Parathyroid adenoma (tissue), 2 donors: ENCODE measurements at regions not wholly inside any gene's neighbourhood (a gene's known extent, or its start where the extent isn't known, plus 50 kb on each side); places are given as distances from the start of the nearest gene placed in this dataset.
"Not testable (repeated sequence)": the region's sequence is repeated elsewhere in the genome, so short reads cannot be mapped to it uniquely, and the experiment has no call there.

Experiments
- H2AFZ ChIP-seq: fragments of 300-600 bp; sonication (generic); one replicate; pipeline ENCODE4 v1.7.0; 2017; ENCODE audit warnings: antibody characterized with exemption, mild to moderate bottlenecking
- H3K27ac ChIP-seq: fragments of 300-600 bp; sonication (generic); one replicate; pipeline ENCODE4 v1.7.0; 2017
- H3K27me3 ChIP-seq: fragments of 300-600 bp; sonication (generic); one replicate; pipeline ENCODE4 v1.7.0; 2017; ENCODE audit warnings: low read length; ENCODE audit not compliant: control insufficient read depth, insufficient read depth
- H3K36me3 ChIP-seq: fragments of 300-600 bp; sonication (generic); one replicate; pipeline ENCODE4 v1.7.0; 2017; ENCODE audit warnings: low read length; ENCODE audit not compliant: control insufficient read depth, insufficient read depth
- H3K4me1 ChIP-seq: fragments of 300-600 bp; sonication (generic); one replicate; pipeline ENCODE4 v1.7.0; 2017; ENCODE audit warnings: control low read depth
- H3K4me2 ChIP-seq: fragments of 300-600 bp; sonication (generic); one replicate; pipeline ENCODE4 v1.7.0; 2017; ENCODE audit warnings: low read length
- H3K4me3 ChIP-seq: fragments of 300-600 bp; sonication (generic); one replicate; pipeline ENCODE4 v1.7.0; 2017; ENCODE audit warnings: low read depth, low read length
- H3K79me2 ChIP-seq: fragments of 300-600 bp; sonication (generic); one replicate; pipeline ENCODE4 v1.7.0; 2017; ENCODE audit warnings: control low read depth
- H3K9ac ChIP-seq: fragments of 300-600 bp; sonication (generic); one replicate; pipeline ENCODE4 v1.7.0; 2017; ENCODE audit warnings: mild to moderate bottlenecking
- H3K9me3 ChIP-seq: fragments of 300-600 bp; sonication (generic); one replicate; pipeline ENCODE4 v1.7.0; 2017; ENCODE audit warnings: low read length; ENCODE audit not compliant: control insufficient read depth
- CTCF ChIP-seq: fragments of 300-600 bp; sonication (generic); IDR thresholded peaks from one replicate; pipeline ENCODE4 v1.7.0; 2017; ENCODE audit warnings: antibody characterized with exemption, mild to moderate bottlenecking
- donor health status: primary hyperparathyroidism.

- H3K4me2 ChIP-seq: peak overlapping the region; percentile 44
- H3K4me1 ChIP-seq, H3K27me3 ChIP-seq, H3K9me3 ChIP-seq, H3K9ac ChIP-seq, H3K36me3 ChIP-seq, H3K79me2 ChIP-seq: not testable (repeated sequence)
- peak; percentile 40 for TF ChIP-seq CTCF
- peak overlapping the region; percentile 31 for H3K4me3 ChIP-seq
- peak overlapping the region; percentile 56 for H3K27ac ChIP-seq
- H2AFZ ChIP-seq: peak overlapping the region; percentile 53
Measured at GRCh38 chr11:71638801-71639519, 56.3 kb upstream of the KRTAP5-11 start.

GRCh38 chr11:71639520-71639849 is 56.8 kb upstream of the KRTAP5-11 start:
- H3K27me3 ChIP-seq, H3K36me3 ChIP-seq, H3K9me3 ChIP-seq, H3K4me1 ChIP-seq, H3K79me2 ChIP-seq, H3K9ac ChIP-seq: not testable (repeated sequence)
- peak overlapping the region; percentile 31 for H3K4me3 ChIP-seq
- H3K4me2 ChIP-seq: peak overlapping the region; percentile 44
- H2AFZ ChIP-seq: peak overlapping the region; percentile 53
- peak overlapping the region; percentile 56 for H3K27ac ChIP-seq

- not testable (repeated sequence) for H3K9me3 ChIP-seq, H3K36me3 ChIP-seq, H3K4me1 ChIP-seq, H3K27me3 ChIP-seq, H3K4me3 ChIP-seq, H3K9ac ChIP-seq, H3K27ac ChIP-seq, H3K79me2 ChIP-seq
- Histone ChIP-seq H2AFZ (peak overlapping the region; percentile 56), H3K4me2 (peak overlapping the region; percentile 49)
Measured at GRCh38 chr11:71639916-71640315, 57.2 kb upstream of the KRTAP5-11 start.

- H3K27me3 ChIP-seq, H2AFZ ChIP-seq, H3K36me3 ChIP-seq, H3K27ac ChIP-seq, H3K9ac ChIP-seq, H3K9me3 ChIP-seq, H3K4me2 ChIP-seq, H3K4me1 ChIP-seq, H3K4me3 ChIP-seq, H3K79me2 ChIP-seq: not testable (repeated sequence)
Measured at GRCh38 chr11:71647078-71647477, 64.4 kb upstream of the KRTAP5-11 start.

- not testable (repeated sequence) for H3K4me1 ChIP-seq, H3K4me3 ChIP-seq, H3K4me2 ChIP-seq
Measured at GRCh38 chr11:71652998-71653397, 70.3 kb upstream of the KRTAP5-11 start.

GRCh38 chr11:71654423-71654822 is 71.7 kb upstream of the KRTAP5-11 start:
- H3K4me3 ChIP-seq, H2AFZ ChIP-seq, H3K36me3 ChIP-seq, H3K9ac ChIP-seq, H3K4me1 ChIP-seq, H3K79me2 ChIP-seq, H3K9me3 ChIP-seq, H3K4me2 ChIP-seq, H3K27ac ChIP-seq, H3K27me3 ChIP-seq: not testable (repeated sequence)

More at GRCh38 chr11:71652998-71653397, 70.3 kb upstream of the KRTAP5-11 start:
- not testable (repeated sequence) for H2AFZ ChIP-seq, H3K27ac ChIP-seq, H3K9me3 ChIP-seq, H3K36me3 ChIP-seq, H3K79me2 ChIP-seq, H3K9ac ChIP-seq, H3K27me3 ChIP-seq

- H3K79me2 ChIP-seq, H3K4me1 ChIP-seq: not testable (repeated sequence)
Measured at GRCh38 chr11:71655041-71655440, 72.4 kb upstream of the KRTAP5-11 start.

GRCh38 chr11:71656513-71656912 is 73.8 kb upstream of the KRTAP5-11 start:
- H3K4me1 ChIP-seq, H3K36me3 ChIP-seq, H3K27me3 ChIP-seq, H3K79me2 ChIP-seq, H3K4me2 ChIP-seq, H2AFZ ChIP-seq, H3K9ac ChIP-seq, H3K4me3 ChIP-seq, H3K9me3 ChIP-seq, H3K27ac ChIP-seq: not testable (repeated sequence)

More at GRCh38 chr11:71655041-71655440, 72.4 kb upstream of the KRTAP5-11 start:
- H3K9me3 ChIP-seq, H3K27ac ChIP-seq, H3K4me2 ChIP-seq, H3K27me3 ChIP-seq, H2AFZ ChIP-seq, H3K36me3 ChIP-seq, H3K9ac ChIP-seq, H3K4me3 ChIP-seq: not testable (repeated sequence)

GRCh38 chr11:71664941-71665340 is 82.3 kb upstream of the KRTAP5-11 start:
- not testable (repeated sequence) for H3K4me3 ChIP-seq, H3K9me3 ChIP-seq, H3K27me3 ChIP-seq, H3K79me2 ChIP-seq, H3K4me2 ChIP-seq, H3K4me1 ChIP-seq, H2AFZ ChIP-seq, H3K36me3 ChIP-seq, H3K9ac ChIP-seq, H3K27ac ChIP-seq

GRCh38 chr11:71698110-71698509 is 115.4 kb upstream of the KRTAP5-11 start:
- H3K9ac ChIP-seq, H3K27ac ChIP-seq: not testable (repeated sequence)

More at GRCh38 chr11:71698110-71698509, 115.4 kb upstream of the KRTAP5-11 start:
- H3K9me3 ChIP-seq, H3K79me2 ChIP-seq, H3K4me2 ChIP-seq, H3K27me3 ChIP-seq, H3K4me3 ChIP-seq, H3K4me1 ChIP-seq, H3K36me3 ChIP-seq, H2AFZ ChIP-seq: not testable (repeated sequence)
